Cardiac muscle cell (in vitro differentiated cells and primary cell): ENCODE measurements at regions not wholly inside any gene's neighbourhood (a gene's known extent, or its start where the extent isn't known, plus 50 kb on each side); places are given as distances from the start of the nearest gene placed in this dataset.

Experiments used
- DNase-seq, 2 donors: peaks; one replicate each; pipeline versions ENCODE4 v3.0.0 to v3.0.0-alpha.2; 2010 to 2017; ENCODE audit warnings: low read depth in 1 of 2, low spot score in 1 of 2
- H3K27ac ChIP-seq: fragments of 200-600 bp; sonication (generic); 2 replicates; pipeline ENCODE4 v1.5.1; 2016
- H3K27me3 ChIP-seq: fragments of 200-600 bp; sonication (generic); 2 replicates; pipeline ENCODE4 v1.6.0; 2016; ENCODE audit warnings: control low read depth
- H3K36me3 ChIP-seq: fragments of 200-600 bp; sonication (generic); 2 replicates; pipeline ENCODE4 v1.5.1; 2016; ENCODE audit warnings: control low read depth
- H3K4me1 ChIP-seq: fragments of 200-600 bp; sonication (generic); 2 replicates; pipeline ENCODE4 v1.8.1; 2017; ENCODE audit warnings: low read depth, mild to moderate bottlenecking, mixed run types
- H3K4me3 ChIP-seq: fragments of 200-600 bp; sonication (generic); 2 replicates; pipeline ENCODE4 v1.5.1; 2016; ENCODE audit warnings: mild to moderate bottlenecking
- H3K9me3 ChIP-seq: fragments of 200-600 bp; sonication (generic); 2 replicates; pipeline ENCODE4 v1.5.1; 2017; ENCODE audit warnings: low read depth, mild to moderate bottlenecking, control low read depth
- CTCF ChIP-seq: IDR thresholded peaks from 2 replicates; pipeline ENCODE4 v1.5.1; 2012; ENCODE audit warnings: low read depth, mild to moderate bottlenecking, low read length

- Histone ChIP-seq H3K27ac (no peak overlapping the region), H3K36me3 (no peaks in the 10 kb centered on the region), H3K4me3 (peak overlapping the region; percentile 27), H3K27me3 (peaks cover 85% of the 10 kb centered on the region), H3K4me1 (no peaks in the 10 kb centered on the region), H3K9me3 (no peaks in the 10 kb centered on the region)
- no peak for TF ChIP-seq CTCF
- peak; percentile 14 to 42 for DNase-seq
Measured at GRCh38 chr21:38661197-38661871, 144.4 kb upstream of the ETS2 start.

GRCh38 chr21:38661889-38662568 is 143.7 kb upstream of the ETS2 start:
- Histone ChIP-seq H3K9me3 (no peaks in the 10 kb centered on the region), H3K36me3 (no peaks in the 10 kb centered on the region), H3K4me1 (no peaks in the 10 kb centered on the region), H3K27ac (no peak overlapping the region), H3K27me3 (peaks cover 78% of the 10 kb centered on the region), H3K4me3 (no peak overlapping the region)
- no peak for TF ChIP-seq CTCF
- peak in 1 of 2 donors; percentile 49 for DNase-seq

GRCh38 chr21:38663282-38663681 is 142.4 kb upstream of the ETS2 start:
- no peak for TF ChIP-seq CTCF
- Histone ChIP-seq H3K36me3 (no peaks in the 10 kb centered on the region), H3K4me1 (no peaks in the 10 kb centered on the region), H3K4me3 (no peak overlapping the region), H3K9me3 (no peaks in the 10 kb centered on the region), H3K27me3 (peaks cover 66% of the 10 kb centered on the region), H3K27ac (no peak overlapping the region)
- DNase-seq = no peak

GRCh38 chr21:38664315-38664714 is 141.4 kb upstream of the ETS2 start:
- no peak for DNase-seq
- peaks cover 55% of the 10 kb centered on the region for H3K27me3 ChIP-seq
- no peaks in the 10 kb centered on the region for H3K4me1 ChIP-seq

GRCh38 chr21:38664841-38665240 is 140.9 kb upstream of the ETS2 start:
- Histone ChIP-seq H3K4me1 (no peaks in the 10 kb centered on the region), H3K4me3 (no peak overlapping the region), H3K27ac (no peak overlapping the region), H3K9me3 (no peaks in the 10 kb centered on the region), H3K27me3 (peaks cover 50% of the 10 kb centered on the region), H3K36me3 (no peaks in the 10 kb centered on the region)
- no peak for TF ChIP-seq CTCF
- peak in 1 of 2 donors; percentile 32 for DNase-seq

More at GRCh38 chr21:38664315-38664714, 141.4 kb upstream of the ETS2 start:
- H3K27ac ChIP-seq = no peak overlapping the region
- H3K9me3 ChIP-seq = no peaks in the 10 kb centered on the region
- H3K4me3 ChIP-seq = no peak overlapping the region
- TF ChIP-seq CTCF = no peak
- no peaks in the 10 kb centered on the region for H3K36me3 ChIP-seq
